WI38 (cell line): ENCODE measurements at regions not wholly inside any gene's neighbourhood (a gene's known extent, or its start where the extent isn't known, plus 50 kb on each side); places are given as distances from the start of the nearest gene placed in this dataset.
"Not testable (repeated sequence)": the region's sequence is repeated elsewhere in the genome, so short reads cannot be mapped to it uniquely, and the experiment has no call there.

Experiments used
- H3K4me3 ChIP-seq: 2 replicates; pipeline ENCODE4 v1.5.1; 2011; ENCODE audit warnings: low read depth, mild to moderate bottlenecking, control low read depth, low read length
- CTCF ChIP-seq: IDR thresholded peaks from 2 replicates; pipeline ENCODE4 v1.5.1; 2012; ENCODE audit warnings: low read depth, mild to moderate bottlenecking, control low read depth, low read length

- H3K4me3 ChIP-seq = no peak overlapping the region
These were observed 680.9 kb downstream of the MAFB start for GRCh38 chr20:40008177-40008576.

GRCh38 chr20:40006168-40006860 is 682.7 kb downstream of the MAFB start:
- H3K4me3 ChIP-seq = no peak overlapping the region
- TF ChIP-seq CTCF = no peak

More at GRCh38 chr20:40008177-40008576, 680.9 kb downstream of the MAFB start:
- TF ChIP-seq CTCF = no peak

DNA sequence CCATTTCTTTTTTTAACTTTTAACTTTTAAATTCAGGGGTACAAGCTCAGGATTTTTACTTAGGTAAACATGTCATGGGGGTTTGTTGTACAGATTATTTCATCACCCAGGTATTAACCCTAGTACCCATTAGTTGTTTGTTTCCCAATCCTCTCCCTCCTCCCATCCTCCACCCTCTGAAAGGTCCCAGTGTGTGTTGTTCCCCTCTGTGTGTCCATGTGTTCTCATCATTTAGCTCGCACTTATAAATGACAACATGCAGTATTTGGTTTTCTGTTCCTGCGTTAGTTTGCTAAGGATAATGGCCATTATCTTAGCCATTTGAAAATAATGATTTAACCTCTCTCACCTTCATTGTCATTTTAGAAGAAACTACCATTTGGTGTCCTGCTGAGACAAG is 684.9 kb downstream of the MAFB start:
- not testable (repeated sequence) for H3K4me3 ChIP-seq

GRCh38 chr20:39993742-39994141 is 695.3 kb downstream of the MAFB start:
- H3K4me3 ChIP-seq = no peak overlapping the region
- no peak for TF ChIP-seq CTCF

- no peak for TF ChIP-seq CTCF
- H3K4me3 ChIP-seq = no peak overlapping the region
These were observed 698.3 kb downstream of the MAFB start for GRCh38 chr20:39990692-39991091.

GRCh38 chr20:39988991-39989390 is 700.0 kb downstream of the MAFB start:
- H3K4me3 ChIP-seq = no peak overlapping the region
- TF ChIP-seq CTCF = no peak

DNA sequence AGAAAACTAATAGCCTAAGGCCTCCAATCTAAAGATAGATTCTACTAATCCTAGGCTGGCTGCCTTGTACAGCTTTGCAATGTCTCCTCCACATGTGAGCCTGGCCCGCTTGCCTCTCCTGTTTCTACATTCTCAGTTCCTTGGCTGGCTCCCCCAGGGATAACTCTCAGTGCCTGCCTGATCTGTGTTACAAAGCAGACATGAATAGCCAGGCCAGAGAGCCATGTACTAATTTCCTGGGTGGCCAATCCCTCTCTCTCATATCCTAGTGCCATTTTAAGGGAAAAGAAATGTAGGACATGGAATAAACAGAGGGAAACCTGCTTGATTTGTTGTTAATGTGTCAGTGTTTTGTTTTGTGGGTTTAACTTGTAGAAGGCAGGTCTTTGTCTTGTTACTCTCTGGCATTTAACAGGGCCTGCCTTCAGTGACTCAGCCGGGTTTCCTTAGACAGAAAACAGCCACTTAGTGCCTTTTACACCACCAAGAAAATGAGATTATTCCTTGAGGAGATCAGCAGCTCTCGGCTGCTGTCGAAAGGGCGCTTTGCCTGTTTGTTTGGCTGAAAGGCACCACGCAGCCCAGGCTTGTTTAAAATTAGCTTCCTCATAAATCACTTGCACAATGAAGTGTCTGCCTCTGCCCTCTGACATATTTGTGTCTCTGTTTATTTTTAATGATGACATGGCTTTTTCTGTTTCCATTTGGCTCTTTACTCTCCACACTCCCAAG is 702.7 kb downstream of the MAFB start:
- no peak overlapping the region for H3K4me3 ChIP-seq
- no peak for TF ChIP-seq CTCF
